ENCODE measurements at regions not wholly inside any gene's neighbourhood (a gene's known extent, or its start where the extent isn't known, plus 50 kb on each side); places are given as distances from the start of the nearest gene placed in this dataset.

- Histone ChIP-seq H3K36me3 (ENCODE audit: control insufficient read depth, insufficient read depth, low read length) (no peaks in the 10 kb centered on the region), H3K4me3 (ENCODE audit: low read depth, low read length) (no peak overlapping the region), H3K27me3 (ENCODE audit: control insufficient read depth, insufficient read depth, low read length) (no peaks in the 10 kb centered on the region; the same call in 1 of the 2 replicates)
- TF ChIP-seq CTCF (IDR thresholded peaks at IDR 0.05; ENCODE audit: insufficient read depth, low read depth, low read length), result no peak
- CTCF ChIA-PET, result no interaction called here
- POLR2A ChIA-PET, result no interaction called here
- no peak for DNase-seq (ENCODE audit: low read depth)
These were observed 101.0 kb upstream of the SPACA1 start for GRCh38 chr6:87946669-87947068.

GRCh38 chr6:87945966-87946365 lies 101.7 kb upstream of the SPACA1 start:
- no peaks in the 10 kb centered on the region for H3K36me3 ChIP-seq (ENCODE audit: control insufficient read depth, insufficient read depth, low read length)
- no peaks in the 10 kb centered on the region; the same call in 1 of the 2 replicates for H3K27me3 ChIP-seq (ENCODE audit: control insufficient read depth, insufficient read depth, low read length)
- H3K4me3 ChIP-seq (ENCODE audit: low read depth, low read length), result no peak overlapping the region
- no peak for TF ChIP-seq CTCF (IDR thresholded peaks at IDR 0.05; ENCODE audit: insufficient read depth, low read depth, low read length)
- DNase-seq (ENCODE audit: low read depth), result no peak
- POLR2A ChIA-PET, result no interaction called here
- CTCF ChIA-PET, result no interaction called here

GRCh38 chr6:87945181-87945580 lies 102.5 kb upstream of the SPACA1 start:
- no peak for TF ChIP-seq CTCF (IDR thresholded peaks at IDR 0.05; ENCODE audit: insufficient read depth, low read depth, low read length)
- H3K36me3 ChIP-seq (ENCODE audit: control insufficient read depth, insufficient read depth, low read length), result no peaks in the 10 kb centered on the region
- no peak for DNase-seq (ENCODE audit: low read depth)
- POLR2A ChIA-PET, result interaction anchor here (0.6 kb wide), 1 partner anchor 11 kb away, joined by 4 read pairs; no protein-coding TSS in a partner anchor
- no peak overlapping the region for H3K4me3 ChIP-seq (ENCODE audit: low read depth, low read length)
- CTCF ChIA-PET, result interaction anchor here (1.1 to 1.2 kb wide), 3 partner anchors 11 to 926 kb away, joined by 3 to 5 read pairs (median 4); no protein-coding TSS in a partner anchor
- no peaks in the 10 kb centered on the region; the same call in 1 of the 2 replicates for H3K27me3 ChIP-seq (ENCODE audit: control insufficient read depth, insufficient read depth, low read length)

GRCh38 chr6:87944541-87944954 lies 103.1 kb upstream of the SPACA1 start:
- POLR2A ChIA-PET, result no interaction called here
- H3K27me3 ChIP-seq (ENCODE audit: control insufficient read depth, insufficient read depth, low read length), result no peaks in the 10 kb centered on the region; the same call in 1 of the 2 replicates
- CTCF ChIA-PET, result interaction anchor here (1.1 to 1.2 kb wide), 3 partner anchors 10 to 926 kb away, joined by 3 to 5 read pairs (median 4); no protein-coding TSS in a partner anchor
- H3K36me3 ChIP-seq (ENCODE audit: control insufficient read depth, insufficient read depth, low read length), result no peaks in the 10 kb centered on the region
- no peak overlapping the region for H3K4me3 ChIP-seq (ENCODE audit: low read depth, low read length)
- TF ChIP-seq CTCF (IDR thresholded peaks at IDR 0.05; ENCODE audit: insufficient read depth, low read depth, low read length), result peak; percentile 16; the same call in 1 of the 2 replicates
- DNase-seq (ENCODE audit: low read depth), result peak; percentile 6

GRCh38 chr6:87943191-87943590 lies 104.5 kb upstream of the SPACA1 start:
- no peak for DNase-seq (ENCODE audit: low read depth)
- no peaks in the 10 kb centered on the region for H3K36me3 ChIP-seq (ENCODE audit: control insufficient read depth, insufficient read depth, low read length)
- TF ChIP-seq CTCF (IDR thresholded peaks at IDR 0.05; ENCODE audit: insufficient read depth, low read depth, low read length), result no peak
- H3K27me3 ChIP-seq (ENCODE audit: control insufficient read depth, insufficient read depth, low read length), result no peaks in the 10 kb centered on the region; the same call in 1 of the 2 replicates
- no peak overlapping the region for H3K4me3 ChIP-seq (ENCODE audit: low read depth, low read length)
- CTCF ChIA-PET, result no interaction called here
- POLR2A ChIA-PET, result no interaction called here
